ENCODE measurements at regions not wholly inside any gene's neighbourhood (a gene's known extent, or its start where the extent isn't known, plus 50 kb on each side); places are given as distances from the start of the nearest gene placed in this dataset.

DNA sequence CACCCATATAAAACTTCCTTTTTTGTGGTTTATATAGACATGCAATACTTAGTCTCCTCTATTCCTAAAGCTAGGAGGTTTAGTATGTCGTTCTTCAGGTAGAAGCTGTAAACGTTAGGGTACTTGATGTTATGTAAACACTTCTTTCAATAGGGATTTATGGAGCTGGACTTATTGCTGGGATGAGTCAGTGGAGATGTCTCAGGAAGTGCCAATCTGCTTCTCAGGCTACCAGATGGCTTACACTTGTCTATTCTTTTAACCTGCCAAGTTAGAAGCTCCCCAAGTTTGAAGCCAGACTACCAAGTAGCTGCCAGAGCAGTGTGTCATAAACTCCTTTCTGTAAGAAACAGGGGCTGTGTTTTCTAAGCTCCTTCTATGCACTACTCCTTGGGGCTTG, 756.5 kb upstream of the LRRTM1 start:
- TF ChIP-seq, protein P1, sequence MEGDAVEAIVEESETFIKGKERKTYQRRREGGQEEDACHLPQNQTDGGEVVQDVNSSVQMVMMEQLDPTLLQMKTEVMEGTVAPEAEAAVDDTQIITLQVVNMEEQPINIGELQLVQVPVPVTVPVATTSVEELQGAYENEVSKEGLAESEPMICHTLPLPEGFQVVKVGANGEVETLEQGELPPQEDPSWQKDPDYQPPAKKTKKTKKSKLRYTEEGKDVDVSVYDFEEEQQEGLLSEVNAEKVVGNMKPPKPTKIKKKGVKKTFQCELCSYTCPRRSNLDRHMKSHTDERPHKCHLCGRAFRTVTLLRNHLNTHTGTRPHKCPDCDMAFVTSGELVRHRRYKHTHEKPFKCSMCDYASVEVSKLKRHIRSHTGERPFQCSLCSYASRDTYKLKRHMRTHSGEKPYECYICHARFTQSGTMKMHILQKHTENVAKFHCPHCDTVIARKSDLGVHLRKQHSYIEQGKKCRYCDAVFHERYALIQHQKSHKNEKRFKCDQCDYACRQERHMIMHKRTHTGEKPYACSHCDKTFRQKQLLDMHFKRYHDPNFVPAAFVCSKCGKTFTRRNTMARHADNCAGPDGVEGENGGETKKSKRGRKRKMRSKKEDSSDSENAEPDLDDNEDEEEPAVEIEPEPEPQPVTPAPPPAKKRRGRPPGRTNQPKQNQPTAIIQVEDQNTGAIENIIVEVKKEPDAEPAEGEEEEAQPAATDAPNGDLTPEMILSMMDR (conservative IDR thresholded peaks at IDR 0.05 in 1 of 2, IDR thresholded peaks at IDR 0.05 in 1 of 2; ENCODE audit: low read depth in 1 of 2, low read length in 2 of 2) = no peak
- TF ChIP-seq EZH2 (IDR thresholded peaks at IDR 0.05; ENCODE audit: low read length, missing control alignments) = no peak

Measured in fibroblast of lung (primary cell).